ENCODE measurements at regions not wholly inside any gene's neighbourhood (a gene's known extent, or its start where the extent isn't known, plus 50 kb on each side); places are given as distances from the start of the nearest gene placed in this dataset.

DNA sequence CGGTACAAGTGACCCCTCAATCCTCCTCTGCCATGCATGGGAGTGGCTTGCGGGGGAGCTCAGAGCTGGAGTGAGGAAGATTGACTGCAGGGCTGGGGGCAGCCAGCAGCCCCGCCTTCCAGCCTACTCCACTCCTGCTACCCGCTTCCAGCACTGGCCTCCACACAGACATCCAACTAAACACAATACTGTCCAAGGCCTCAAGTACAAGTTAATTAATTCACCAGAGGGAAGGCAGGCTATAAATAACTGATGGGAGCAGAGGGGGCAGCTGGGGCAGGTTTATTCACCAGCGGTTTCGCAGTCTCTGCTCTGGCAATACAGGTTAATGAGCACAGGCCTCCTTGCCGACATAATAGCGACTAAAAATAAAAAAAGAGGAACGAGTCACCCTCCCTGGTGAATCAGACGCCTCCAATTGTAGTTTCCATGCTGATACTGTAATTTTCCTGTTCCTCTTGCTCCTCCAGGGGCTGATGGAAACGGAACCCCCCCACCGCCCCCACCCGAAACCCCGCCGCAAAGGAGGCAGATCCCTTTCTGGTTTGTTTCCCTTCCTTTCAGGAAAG is 166.4 kb upstream of the TLE3 start:
- DNase-seq (ENCODE audit: low spot score in 2 of 2) = no peak
- TF ChIP-seq POLR2A (IDR thresholded peaks at IDR 0.05) = no peak
- H3K4me3 ChIP-seq (ENCODE audit: low read depth, poor library complexity, severe bottlenecking) = no peak overlapping the region
- intact Hi-C loops (cut with DNase I; ENCODE audit: low total_unique reads) = no loop called here
- 48 to 57% methylated on average over 15 of the region's 15 CpGs for WGBS, 2 donors

DNA sequence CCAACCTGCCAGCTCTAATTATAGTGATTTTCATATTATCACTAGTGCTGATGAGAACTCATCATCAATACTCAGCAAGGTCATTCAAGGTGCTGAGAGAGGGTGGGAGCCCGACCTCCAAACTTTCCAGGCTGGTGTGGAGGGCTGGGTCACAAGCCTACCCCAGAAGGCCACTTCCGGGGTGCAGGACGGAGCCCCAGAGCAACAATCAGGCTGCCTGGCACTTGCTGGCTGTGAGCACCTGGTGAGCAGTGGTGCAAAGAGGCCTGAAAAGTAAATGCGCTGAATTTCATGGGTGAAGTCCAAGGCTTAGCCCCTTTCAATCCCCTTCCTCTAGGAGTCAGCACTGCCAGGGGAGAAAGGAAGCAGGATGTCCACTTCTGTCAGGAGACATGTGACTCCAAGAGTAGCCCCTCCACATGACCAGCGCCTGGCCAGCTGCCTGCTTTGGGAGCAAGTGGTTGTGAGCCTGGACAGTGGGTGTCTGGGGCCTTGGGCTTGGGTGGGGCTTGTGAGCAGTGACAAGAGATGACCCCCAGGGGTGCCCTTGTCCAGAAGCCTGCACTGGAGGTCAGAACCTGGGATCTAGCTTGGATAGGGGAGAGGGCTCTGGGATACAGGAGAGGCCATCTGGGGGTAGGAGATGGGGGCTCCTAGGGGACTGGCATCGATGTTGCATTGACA is 165.0 kb upstream of the TLE3 start:
- intact Hi-C loops (cut with DNase I; ENCODE audit: low total_unique reads) = no loop called here
- 87 to 92% methylated on average over 6 of the region's 6 CpGs for WGBS, 2 donors
- H3K4me3 ChIP-seq (ENCODE audit: low read depth, poor library complexity, severe bottlenecking) = no peak overlapping the region
- TF ChIP-seq, protein P1, sequence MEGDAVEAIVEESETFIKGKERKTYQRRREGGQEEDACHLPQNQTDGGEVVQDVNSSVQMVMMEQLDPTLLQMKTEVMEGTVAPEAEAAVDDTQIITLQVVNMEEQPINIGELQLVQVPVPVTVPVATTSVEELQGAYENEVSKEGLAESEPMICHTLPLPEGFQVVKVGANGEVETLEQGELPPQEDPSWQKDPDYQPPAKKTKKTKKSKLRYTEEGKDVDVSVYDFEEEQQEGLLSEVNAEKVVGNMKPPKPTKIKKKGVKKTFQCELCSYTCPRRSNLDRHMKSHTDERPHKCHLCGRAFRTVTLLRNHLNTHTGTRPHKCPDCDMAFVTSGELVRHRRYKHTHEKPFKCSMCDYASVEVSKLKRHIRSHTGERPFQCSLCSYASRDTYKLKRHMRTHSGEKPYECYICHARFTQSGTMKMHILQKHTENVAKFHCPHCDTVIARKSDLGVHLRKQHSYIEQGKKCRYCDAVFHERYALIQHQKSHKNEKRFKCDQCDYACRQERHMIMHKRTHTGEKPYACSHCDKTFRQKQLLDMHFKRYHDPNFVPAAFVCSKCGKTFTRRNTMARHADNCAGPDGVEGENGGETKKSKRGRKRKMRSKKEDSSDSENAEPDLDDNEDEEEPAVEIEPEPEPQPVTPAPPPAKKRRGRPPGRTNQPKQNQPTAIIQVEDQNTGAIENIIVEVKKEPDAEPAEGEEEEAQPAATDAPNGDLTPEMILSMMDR (IDR thresholded peaks at IDR 0.05) = no peak
- TF ChIP-seq POLR2A (IDR thresholded peaks at IDR 0.05) = no peak
- DNase-seq (ENCODE audit: low spot score in 2 of 2) = no peak

DNA sequence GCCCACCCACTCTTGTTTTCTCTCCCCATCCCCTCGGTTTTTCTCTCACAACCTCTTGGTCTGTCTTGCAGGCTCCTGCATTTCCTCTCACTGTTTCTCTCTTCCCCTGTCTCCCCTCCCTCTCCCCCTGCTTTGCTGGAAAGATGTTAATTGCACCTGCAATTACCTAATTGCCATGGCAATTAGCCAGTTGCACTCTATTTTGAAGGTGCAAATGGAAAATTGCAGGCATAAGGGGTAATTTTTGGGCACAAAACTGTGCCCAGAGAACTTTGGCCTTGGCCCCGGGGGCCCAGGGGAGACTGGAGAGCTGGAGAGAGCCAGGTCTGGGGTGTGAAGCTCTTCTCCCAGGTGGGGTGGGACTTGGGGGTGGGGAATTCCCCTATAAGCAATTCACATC is 164.5 kb upstream of the TLE3 start:
- 90 to 96% methylated on average over 2 of the region's 2 CpGs for WGBS, 2 donors
- TF ChIP-seq, protein P1 (IDR thresholded peaks at IDR 0.05) = no peak
- no peak for TF ChIP-seq POLR2A (IDR thresholded peaks at IDR 0.05)
- no peak overlapping the region for H3K4me3 ChIP-seq (ENCODE audit: low read depth, poor library complexity, severe bottlenecking)
- intact Hi-C loops (cut with DNase I; ENCODE audit: low total_unique reads) = no loop called here
- DNase-seq (ENCODE audit: low spot score in 2 of 2) = no peak

DNA sequence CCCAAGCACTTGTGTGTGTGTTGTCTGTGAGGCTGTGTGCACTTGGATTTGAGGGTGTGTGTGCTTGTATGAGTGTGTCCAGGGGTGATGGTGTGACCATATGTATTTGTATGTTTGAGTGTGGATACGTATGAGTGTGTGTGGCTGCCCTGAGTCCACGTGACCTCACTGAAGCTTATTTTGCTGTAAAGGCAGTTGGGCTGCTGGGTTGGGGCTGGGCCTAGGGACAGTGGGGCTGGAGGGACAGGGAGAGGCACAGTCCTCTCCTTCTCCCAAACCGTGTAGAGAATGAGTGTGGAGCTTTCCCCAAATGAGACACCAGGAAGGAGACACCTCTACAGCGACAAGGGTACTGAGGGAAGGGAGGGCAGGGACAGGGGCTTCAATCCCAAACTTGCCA is 163.4 kb upstream of the TLE3 start:
- DNase-seq (ENCODE audit: low spot score in 2 of 2) = no peak
- TF ChIP-seq, protein P1 (IDR thresholded peaks at IDR 0.05) = no peak
- no peak for TF ChIP-seq POLR2A (IDR thresholded peaks at IDR 0.05)
- intact Hi-C loops (cut with DNase I; ENCODE audit: low total_unique reads) = no loop called here
- no peak overlapping the region for H3K4me3 ChIP-seq (ENCODE audit: low read depth, poor library complexity, severe bottlenecking)
- WGBS, 2 donors = 92 to 98% methylated on average over 4 of the region's 4 CpGs

DNA sequence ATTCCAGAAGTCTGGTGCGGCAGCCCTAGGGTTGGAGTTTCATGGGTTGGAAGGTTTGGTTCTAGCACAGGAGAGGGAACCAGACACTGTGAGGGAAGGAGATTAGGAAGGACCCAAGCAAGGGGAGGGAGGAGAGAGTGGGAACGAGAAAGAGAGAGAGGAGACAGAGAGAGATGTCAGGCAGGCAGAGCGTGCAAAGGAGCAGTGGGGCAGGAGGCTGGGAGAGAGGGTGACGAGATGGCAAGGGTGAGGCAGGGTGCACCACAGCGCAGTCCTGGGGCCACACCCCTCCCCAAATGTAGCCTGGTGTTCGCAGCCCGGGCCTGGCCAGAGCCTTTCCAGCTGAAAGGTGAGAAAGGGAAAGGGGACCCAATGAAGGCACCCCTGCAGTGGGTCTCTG is 162.9 kb upstream of the TLE3 start:
- TF ChIP-seq, protein P1 (IDR thresholded peaks at IDR 0.05) = no peak
- no peak for TF ChIP-seq POLR2A (IDR thresholded peaks at IDR 0.05)

DNA sequence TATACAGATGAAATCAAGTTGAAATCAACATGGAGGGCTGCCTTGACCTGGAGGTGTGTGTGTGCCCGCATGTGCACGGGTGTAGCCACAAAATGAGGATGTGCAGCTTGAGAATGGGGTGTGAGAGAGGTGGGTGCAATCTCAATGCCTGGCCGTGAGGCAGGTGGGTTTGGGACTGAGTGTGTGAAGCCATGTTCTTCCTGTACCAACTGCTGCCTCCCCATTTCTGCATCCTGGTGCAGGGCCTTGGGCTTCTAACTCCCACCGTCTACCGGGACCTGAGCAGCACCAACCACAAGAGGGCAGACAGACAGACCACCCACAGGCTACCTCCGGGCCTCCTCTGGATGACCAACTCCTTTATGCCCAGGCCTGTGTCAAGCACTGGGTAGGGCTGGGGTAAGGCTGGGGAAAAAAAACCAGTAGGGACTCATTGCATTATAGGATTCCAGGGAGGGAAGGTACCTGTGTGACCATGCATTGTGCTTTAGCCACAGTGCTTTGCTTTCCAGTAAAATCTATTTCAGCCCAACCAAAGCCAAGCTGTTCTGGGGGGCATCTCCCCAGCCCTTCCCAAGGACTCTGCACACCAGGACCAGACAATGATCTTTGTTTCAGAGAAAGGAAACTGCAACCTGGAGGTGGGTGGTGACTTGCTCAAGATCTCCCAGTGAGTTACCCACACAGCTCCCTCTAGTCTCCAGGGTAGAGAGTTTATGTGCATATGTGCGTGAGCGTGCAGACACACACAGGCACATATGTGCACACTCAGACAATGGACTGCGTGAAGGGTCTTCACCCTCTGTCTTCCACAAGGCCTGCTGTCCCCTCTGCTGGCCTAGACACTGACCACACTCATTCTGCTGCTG is 162.2 kb upstream of the TLE3 start:
- WGBS, 2 donors = 87 to 88% methylated on average over 9 of the region's 9 CpGs
- no peak for TF ChIP-seq POLR2A (IDR thresholded peaks at IDR 0.05)
- TF ChIP-seq, protein P1 (IDR thresholded peaks at IDR 0.05) = no peak
- H3K4me3 ChIP-seq (ENCODE audit: low read depth, poor library complexity, severe bottlenecking) = no peak overlapping the region
- intact Hi-C loops (cut with DNase I; ENCODE audit: low total_unique reads) = no loop called here
- no peak for DNase-seq (ENCODE audit: low spot score in 2 of 2)

More for the DNA sequence above, 162.9 kb upstream of the TLE3 start:
- DNase-seq (ENCODE audit: low spot score in 2 of 2) = no peak
- no peak overlapping the region for H3K4me3 ChIP-seq (ENCODE audit: low read depth, poor library complexity, severe bottlenecking)
- WGBS, 2 donors = 93% methylated on average over 7 of the region's 7 CpGs
- intact Hi-C loops (cut with DNase I; ENCODE audit: low total_unique reads) = no loop called here
